Thyroid gland (tissue), 4 donors: ENCODE measurements at regions not wholly inside any gene's neighbourhood (a gene's known extent, or its start where the extent isn't known, plus 50 kb on each side); places are given as distances from the start of the nearest gene placed in this dataset.

Experiments
- POLR2A ChIP-seq, 2 donors: fragments of 450-650 bp; IDR thresholded peaks; one replicate each; pipeline ENCODE4 v1.6.1; 2017; ENCODE audit warnings: antibody characterized with exemption in 2 of 2, mild to moderate bottlenecking in 2 of 2, moderate library complexity in 1 of 2
- TF ChIP-seq, protein P1 (sequence below), 6 experiments: fragments of 200-600 bp in 3 of 6; fragments of 450-650 bp in 3 of 6; sonication (generic) in 3 of 6; IDR thresholded peaks; one replicate each; pipeline ENCODE4 v1.5.1; 2016 to 2019; ENCODE audit warnings: antibody characterized with exemption in 6 of 6, mild to moderate bottlenecking in 2 of 6, inconsistent platforms in 1 of 6, moderate library complexity in 1 of 6

DNA sequence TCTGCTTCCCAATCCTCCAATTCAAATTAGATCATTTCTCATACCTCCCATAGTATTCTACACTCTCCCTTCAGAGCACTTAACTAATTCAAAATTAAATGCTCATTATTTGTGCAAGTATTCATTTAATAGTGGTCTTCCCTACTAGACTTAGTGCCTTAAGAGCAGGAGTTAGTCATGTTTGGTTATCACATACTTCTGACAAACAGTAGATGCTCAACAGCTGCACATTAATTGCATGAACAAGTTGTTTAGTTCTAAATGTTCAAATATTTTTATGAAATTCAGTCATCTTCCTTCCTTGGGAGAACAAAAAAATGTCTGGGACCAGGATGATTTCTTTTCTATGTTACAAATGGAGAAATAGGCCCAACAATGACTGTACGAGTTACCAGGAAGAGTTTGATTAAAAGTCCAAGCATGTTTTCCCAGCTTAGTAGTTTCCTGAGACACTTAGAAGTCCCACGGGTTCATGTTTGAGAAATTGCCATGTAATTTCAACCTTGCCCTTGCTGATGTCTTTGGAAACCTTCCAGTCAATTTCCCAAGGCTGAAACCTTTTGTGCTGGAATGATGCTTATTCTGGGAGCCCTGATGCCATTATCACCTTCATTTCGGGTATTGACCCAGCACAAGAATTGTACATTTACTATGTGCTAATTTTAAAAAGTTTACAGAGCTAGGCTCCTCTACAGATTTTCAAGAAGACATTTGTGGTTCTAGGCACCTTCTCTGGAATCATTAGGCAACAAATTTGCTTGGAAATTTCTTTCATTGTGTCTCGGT, 437.9 kb upstream of the PLXNA2 start:
- TF ChIP-seq, protein P1, sequence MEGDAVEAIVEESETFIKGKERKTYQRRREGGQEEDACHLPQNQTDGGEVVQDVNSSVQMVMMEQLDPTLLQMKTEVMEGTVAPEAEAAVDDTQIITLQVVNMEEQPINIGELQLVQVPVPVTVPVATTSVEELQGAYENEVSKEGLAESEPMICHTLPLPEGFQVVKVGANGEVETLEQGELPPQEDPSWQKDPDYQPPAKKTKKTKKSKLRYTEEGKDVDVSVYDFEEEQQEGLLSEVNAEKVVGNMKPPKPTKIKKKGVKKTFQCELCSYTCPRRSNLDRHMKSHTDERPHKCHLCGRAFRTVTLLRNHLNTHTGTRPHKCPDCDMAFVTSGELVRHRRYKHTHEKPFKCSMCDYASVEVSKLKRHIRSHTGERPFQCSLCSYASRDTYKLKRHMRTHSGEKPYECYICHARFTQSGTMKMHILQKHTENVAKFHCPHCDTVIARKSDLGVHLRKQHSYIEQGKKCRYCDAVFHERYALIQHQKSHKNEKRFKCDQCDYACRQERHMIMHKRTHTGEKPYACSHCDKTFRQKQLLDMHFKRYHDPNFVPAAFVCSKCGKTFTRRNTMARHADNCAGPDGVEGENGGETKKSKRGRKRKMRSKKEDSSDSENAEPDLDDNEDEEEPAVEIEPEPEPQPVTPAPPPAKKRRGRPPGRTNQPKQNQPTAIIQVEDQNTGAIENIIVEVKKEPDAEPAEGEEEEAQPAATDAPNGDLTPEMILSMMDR (IDR thresholded peaks at IDR 0.05), result no peak
- no peak for TF ChIP-seq POLR2A (IDR thresholded peaks at IDR 0.05)
